HG03045 (cell line): ENCODE measurements at regions not wholly inside any gene's neighbourhood (a gene's known extent, or its start where the extent isn't known, plus 50 kb on each side); places are given as distances from the start of the nearest gene placed in this dataset.
"Not testable (repeated sequence)": the region's sequence is repeated elsewhere in the genome, so short reads cannot be mapped to it uniquely, and the experiment has no call there.

Source experiments
- ATAC-seq: cut with Tn5 transposase; IDR thresholded peaks from one replicate; pipeline ENCODE4 v1.9.1; 2021; ENCODE audit warnings: mild to moderate bottlenecking, moderate library complexity; ENCODE audit not compliant: unreplicated experiment

- no peak for ATAC-seq
Measured at GRCh38 chr5:145660897-145661640, 174.1 kb downstream of the PRELID2 start.

- no peak for ATAC-seq
Measured at GRCh38 chr5:145658435-145658834, 176.7 kb downstream of the PRELID2 start.

- ATAC-seq = not testable (repeated sequence)
Measured at GRCh38 chr5:145652700-145653099, 182.4 kb downstream of the PRELID2 start.

GRCh38 chr5:145647137-145647536 lies 188.0 kb downstream of the PRELID2 start:
- ATAC-seq = not testable (repeated sequence)

- not testable (repeated sequence) for ATAC-seq
Measured at GRCh38 chr5:145643214-145643613, 191.9 kb downstream of the PRELID2 start.

GRCh38 chr5:145637396-145637795 lies 197.7 kb downstream of the PRELID2 start:
- no peak for ATAC-seq

- no peak for ATAC-seq
Measured at GRCh38 chr5:145636371-145636770, 198.8 kb downstream of the PRELID2 start.

- no peak for ATAC-seq
Measured at GRCh38 chr5:145633474-145633873, 201.7 kb downstream of the PRELID2 start.

- ATAC-seq = no peak
Measured at GRCh38 chr5:145632701-145633100, 202.4 kb downstream of the PRELID2 start.

GRCh38 chr5:145629047-145629446 lies 206.1 kb downstream of the PRELID2 start:
- no peak for ATAC-seq

GRCh38 chr5:145628525-145628924 lies 206.6 kb downstream of the PRELID2 start:
- ATAC-seq = no peak

GRCh38 chr5:145619806-145620310 lies 215.3 kb downstream of the PRELID2 start:
- no peak for ATAC-seq

GRCh38 chr5:145616739-145617138 lies 218.4 kb downstream of the PRELID2 start:
- not testable (repeated sequence) for ATAC-seq

GRCh38 chr5:145598983-145599382 lies 236.2 kb downstream of the PRELID2 start:
- no peak for ATAC-seq

GRCh38 chr5:145598184-145598583 lies 237.0 kb downstream of the PRELID2 start:
- ATAC-seq = no peak

- no peak for ATAC-seq
Measured at GRCh38 chr5:145591578-145591977, 243.6 kb downstream of the PRELID2 start.

- no peak for ATAC-seq
Measured at GRCh38 chr5:145589063-145589462, 246.1 kb downstream of the PRELID2 start.

GRCh38 chr5:145588558-145588957 lies 246.6 kb downstream of the PRELID2 start:
- no peak for ATAC-seq

GRCh38 chr5:145588113-145588512 lies 247.0 kb downstream of the PRELID2 start:
- no peak for ATAC-seq

GRCh38 chr5:145587710-145588109 lies 247.4 kb downstream of the PRELID2 start:
- no peak for ATAC-seq

- no peak for ATAC-seq
Measured at GRCh38 chr5:145587308-145587672, 247.9 kb downstream of the PRELID2 start.

- no peak for ATAC-seq
Measured at GRCh38 chr5:145586661-145587307, 248.4 kb downstream of the PRELID2 start.
